GM12878 (cell line): ENCODE measurements at regions not wholly inside any gene's neighbourhood (a gene's known extent, or its start where the extent isn't known, plus 50 kb on each side); places are given as distances from the start of the nearest gene placed in this dataset.

Experiments used
- EZH2 ChIP-seq: IDR thresholded peaks from 2 replicates; pipeline ENCODE4 v1.6.1; 2012; ENCODE audit warnings: low read depth, mild to moderate bottlenecking, control low read depth, inconsistent platforms, low read length, borderline replicate concordance; ENCODE audit not compliant: control insufficient read depth
- FOS ChIP-seq: IDR thresholded peaks from 3 replicates; pipeline ENCODE4 v1.6.1; 2011; ENCODE audit warnings: borderline replicate concordance; ENCODE audit not compliant: insufficient read length; ENCODE audit errors: extremely low read depth
- JUND ChIP-seq: IDR thresholded peaks from 2 replicates; pipeline ENCODE4 v1.6.1; 2012; ENCODE audit warnings: low read depth, mild to moderate bottlenecking, low read length, improper control_type of control experiment, moderate library complexity
- NBN ChIP-seq: fragments of 450-650 bp; IDR thresholded peaks from 2 replicates; pipeline ENCODE4 v1.6.1; 2016
- NFYA ChIP-seq: IDR thresholded peaks from 2 replicates; pipeline ENCODE4 v1.6.1; 2011; ENCODE audit warnings: low read depth, mild to moderate bottlenecking, low read length, improper control_type of control experiment, borderline replicate concordance
- PAX8 ChIP-seq: fragments of 450-650 bp; IDR thresholded peaks from 2 replicates; pipeline ENCODE4 v1.6.1; 2017; ENCODE audit warnings: mild to moderate bottlenecking, moderate library complexity
- POLR2AphosphoS5 ChIP-seq: IDR thresholded peaks from 2 replicates; pipeline ENCODE4 v1.6.1; 2011; ENCODE audit warnings: mild to moderate bottlenecking, low read length, inconsistent platforms
- RCOR1 ChIP-seq: conservative IDR thresholded peaks from 2 replicates; pipeline ENCODE4 v1.6.1; 2012; ENCODE audit warnings: low read depth, low read length, improper control_type of control experiment
- SIN3A ChIP-seq: IDR thresholded peaks from 2 replicates; pipeline ENCODE4 v1.6.1; 2012; ENCODE audit warnings: low read depth, low read length, improper control_type of control experiment
- TAF1 ChIP-seq: IDR thresholded peaks from 2 replicates; pipeline ENCODE4 v1.6.1; 2011; ENCODE audit warnings: mild to moderate bottlenecking, low read depth, low read length, borderline replicate concordance
- TF ChIP-seq, protein P1 (sequence below), 3 experiments: IDR thresholded peaks in 2 of 3; conservative IDR thresholded peaks in 1 of 3; 2 replicates each; pipeline ENCODE4 v1.5.1; 2011; ENCODE audit warnings: low read depth in 3 of 3, low read length in 3 of 3, mild to moderate bottlenecking in 3 of 3, control low read depth in 2 of 3, moderate library complexity in 2 of 3, inconsistent platforms in 1 of 3, mixed read lengths in 1 of 3; ENCODE audit not compliant: control insufficient read depth in 2 of 3, insufficient read depth in 1 of 3; ENCODE audit errors: extremely low read depth in 1 of 3
- TF ChIP-seq, protein P2 (sequence below): fragments of 450-650 bp; IDR thresholded peaks from 2 replicates; pipeline ENCODE4 v1.6.1; 2017; ENCODE audit warnings: mild to moderate bottlenecking
- TF ChIP-seq, protein P3 (sequence below): fragments of 450-650 bp; IDR thresholded peaks from 2 replicates; pipeline ENCODE4 v1.6.1; 2016; ENCODE audit warnings: mild to moderate bottlenecking

DNA sequence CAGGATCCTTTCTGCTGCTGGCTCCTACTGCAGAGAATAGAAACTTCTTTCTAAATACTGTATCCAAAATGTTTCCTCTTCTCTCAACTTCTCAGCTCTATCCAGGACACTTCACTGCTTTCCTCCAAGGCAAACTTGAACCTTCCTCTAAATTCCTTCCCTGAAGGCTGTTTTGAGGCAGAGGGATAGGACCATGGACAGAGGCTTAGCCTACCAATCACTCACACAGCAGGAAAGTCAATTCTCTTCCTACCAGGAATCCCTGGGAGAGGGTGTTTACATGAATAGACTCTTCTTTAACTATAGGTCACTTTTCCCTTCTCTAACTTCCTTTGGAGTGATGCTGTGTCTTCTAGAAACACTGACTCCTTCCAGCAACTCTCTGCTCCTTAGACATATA lies 115.6 kb upstream of the MKLN1 start:
- TF ChIP-seq, protein P1, sequence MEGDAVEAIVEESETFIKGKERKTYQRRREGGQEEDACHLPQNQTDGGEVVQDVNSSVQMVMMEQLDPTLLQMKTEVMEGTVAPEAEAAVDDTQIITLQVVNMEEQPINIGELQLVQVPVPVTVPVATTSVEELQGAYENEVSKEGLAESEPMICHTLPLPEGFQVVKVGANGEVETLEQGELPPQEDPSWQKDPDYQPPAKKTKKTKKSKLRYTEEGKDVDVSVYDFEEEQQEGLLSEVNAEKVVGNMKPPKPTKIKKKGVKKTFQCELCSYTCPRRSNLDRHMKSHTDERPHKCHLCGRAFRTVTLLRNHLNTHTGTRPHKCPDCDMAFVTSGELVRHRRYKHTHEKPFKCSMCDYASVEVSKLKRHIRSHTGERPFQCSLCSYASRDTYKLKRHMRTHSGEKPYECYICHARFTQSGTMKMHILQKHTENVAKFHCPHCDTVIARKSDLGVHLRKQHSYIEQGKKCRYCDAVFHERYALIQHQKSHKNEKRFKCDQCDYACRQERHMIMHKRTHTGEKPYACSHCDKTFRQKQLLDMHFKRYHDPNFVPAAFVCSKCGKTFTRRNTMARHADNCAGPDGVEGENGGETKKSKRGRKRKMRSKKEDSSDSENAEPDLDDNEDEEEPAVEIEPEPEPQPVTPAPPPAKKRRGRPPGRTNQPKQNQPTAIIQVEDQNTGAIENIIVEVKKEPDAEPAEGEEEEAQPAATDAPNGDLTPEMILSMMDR (IDR thresholded peaks at IDR 0.05 in 2 of 3, conservative IDR thresholded peaks at IDR 0.05 in 1 of 3; ENCODE audit: control insufficient read depth in 2 of 3, extremely low read depth in 1 of 3, insufficient read depth in 1 of 3, low read depth in 3 of 3, low read length in 3 of 3) = no peak
- TF ChIP-seq EZH2 = no peak
- TF ChIP-seq TAF1 = no peak
- no peak for TF ChIP-seq NFYA
- no peak for TF ChIP-seq JUND
- TF ChIP-seq, protein P2, sequence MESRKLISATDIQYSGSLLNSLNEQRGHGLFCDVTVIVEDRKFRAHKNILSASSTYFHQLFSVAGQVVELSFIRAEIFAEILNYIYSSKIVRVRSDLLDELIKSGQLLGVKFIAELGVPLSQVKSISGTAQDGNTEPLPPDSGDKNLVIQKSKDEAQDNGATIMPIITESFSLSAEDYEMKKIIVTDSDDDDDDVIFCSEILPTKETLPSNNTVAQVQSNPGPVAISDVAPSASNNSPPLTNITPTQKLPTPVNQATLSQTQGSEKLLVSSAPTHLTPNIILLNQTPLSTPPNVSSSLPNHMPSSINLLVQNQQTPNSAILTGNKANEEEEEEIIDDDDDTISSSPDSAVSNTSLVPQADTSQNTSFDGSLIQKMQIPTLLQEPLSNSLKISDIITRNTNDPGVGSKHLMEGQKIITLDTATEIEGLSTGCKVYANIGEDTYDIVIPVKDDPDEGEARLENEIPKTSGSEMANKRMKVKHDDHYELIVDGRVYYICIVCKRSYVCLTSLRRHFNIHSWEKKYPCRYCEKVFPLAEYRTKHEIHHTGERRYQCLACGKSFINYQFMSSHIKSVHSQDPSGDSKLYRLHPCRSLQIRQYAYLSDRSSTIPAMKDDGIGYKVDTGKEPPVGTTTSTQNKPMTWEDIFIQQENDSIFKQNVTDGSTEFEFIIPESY = no peak
- TF ChIP-seq SIN3A = no peak
- TF ChIP-seq FOS = no peak
- no peak for TF ChIP-seq POLR2AphosphoS5
- TF ChIP-seq, protein P3, sequence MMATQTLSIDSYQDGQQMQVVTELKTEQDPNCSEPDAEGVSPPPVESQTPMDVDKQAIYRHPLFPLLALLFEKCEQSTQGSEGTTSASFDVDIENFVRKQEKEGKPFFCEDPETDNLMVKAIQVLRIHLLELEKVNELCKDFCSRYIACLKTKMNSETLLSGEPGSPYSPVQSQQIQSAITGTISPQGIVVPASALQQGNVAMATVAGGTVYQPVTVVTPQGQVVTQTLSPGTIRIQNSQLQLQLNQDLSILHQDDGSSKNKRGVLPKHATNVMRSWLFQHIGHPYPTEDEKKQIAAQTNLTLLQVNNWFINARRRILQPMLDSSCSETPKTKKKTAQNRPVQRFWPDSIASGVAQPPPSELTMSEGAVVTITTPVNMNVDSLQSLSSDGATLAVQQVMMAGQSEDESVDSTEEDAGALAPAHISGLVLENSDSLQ = no peak
- TF ChIP-seq NBN = no peak
- TF ChIP-seq PAX8 = no peak
- TF ChIP-seq RCOR1 = no peak
